Loucy (cell line): ENCODE measurements at regions not wholly inside any gene's neighbourhood (a gene's known extent, or its start where the extent isn't known, plus 50 kb on each side); places are given as distances from the start of the nearest gene placed in this dataset.

ENCODE experiments used
- CTCF ChIP-seq: fragments of 200-600 bp; sonication (generic); conservative IDR thresholded peaks from 2 replicates; pipeline ENCODE4 v1.5.1; 2014; ENCODE audit warnings: mild to moderate bottlenecking, antibody characterized with exemption, low read length
- EZH2phosphoT487 ChIP-seq: fragments of 200-600 bp; IDR thresholded peaks from 2 replicates; pipeline ENCODE4 v1.6.1; 2018; ENCODE audit warnings: antibody characterized with exemption, mild to moderate bottlenecking, moderate library complexity, borderline replicate concordance

- TF ChIP-seq CTCF (no peak), EZH2phosphoT487 (no peak)
Measured at GRCh38 chr18:2030647-2031046, 540.7 kb downstream of the METTL4 start.
